ENCODE measurements at regions not wholly inside any gene's neighbourhood (a gene's known extent, or its start where the extent isn't known, plus 50 kb on each side); places are given as distances from the start of the nearest gene placed in this dataset.
A peak's percentile ranks its signal among the peaks of the same experiment; 100 is the strongest.

DNA sequence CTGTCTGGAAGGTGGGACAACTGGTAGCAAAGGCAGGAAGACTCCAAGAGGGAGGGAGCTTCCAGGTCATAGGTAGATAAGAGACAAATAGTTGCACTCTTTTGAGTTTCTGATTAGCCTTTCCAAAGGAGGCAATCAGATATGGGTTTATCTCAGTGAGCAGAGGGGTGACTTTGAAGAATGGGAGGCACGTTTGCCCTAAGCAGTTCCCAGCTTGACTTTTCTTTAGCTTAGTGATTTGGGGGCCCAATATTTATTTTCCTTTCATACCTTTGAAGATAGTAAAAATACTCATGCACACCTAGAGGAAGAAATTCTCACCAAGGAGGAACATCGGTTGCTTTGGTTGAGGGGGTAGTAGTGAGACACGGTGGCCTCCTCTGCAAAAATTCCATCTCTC is 212.1 kb upstream of the SVIL start:
- 86 to 97% methylated on average over 3 of the region's 3 CpGs for WGBS, 2 experiments
- Histone ChIP-seq H3K27ac (ENCODE audit: insufficient read depth, low read depth, low read length, poor library complexity, severe bottlenecking) (no peak overlapping the region), H3K36me3 (ENCODE audit: control insufficient read depth, insufficient read depth, low read length) (no peaks in the 10 kb centered on the region), H3K4me1 (ENCODE audit: control insufficient read depth, insufficient read depth, low read length) (peaks cover 4% of the 10 kb centered on the region), H3K9me3 (ENCODE audit: control insufficient read depth, low read length) (no peaks in the 10 kb centered on the region), H3K4me3 (ENCODE audit: insufficient read depth, low read depth, low read length) (no peak overlapping the region), H3K27me3 (ENCODE audit: control insufficient read depth, insufficient read depth, low read length, poor library complexity, severe bottlenecking) (no peaks in the 10 kb centered on the region)

DNA sequence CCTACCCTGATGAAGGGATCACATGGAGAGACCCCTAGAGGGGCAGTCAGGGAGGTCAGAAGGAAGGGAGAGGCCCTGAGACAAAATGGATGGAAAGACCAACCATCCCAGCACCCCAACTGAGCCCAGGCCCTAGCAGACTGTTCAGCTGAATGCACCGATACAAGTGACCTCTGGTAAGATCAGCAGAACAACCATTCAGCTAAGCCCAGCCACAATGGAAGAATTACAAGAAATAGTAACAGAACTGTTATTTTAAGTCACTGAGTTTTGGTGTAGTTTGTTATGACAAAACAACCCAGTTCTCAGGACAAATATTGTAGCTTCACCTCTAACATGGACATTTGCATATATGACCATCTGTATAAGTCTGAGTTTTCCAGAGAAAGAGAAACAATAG is 210.4 kb upstream of the SVIL start:
- 97 to 100% methylated on average over 1 of the region's 1 CpG for WGBS, 2 experiments

DNA sequence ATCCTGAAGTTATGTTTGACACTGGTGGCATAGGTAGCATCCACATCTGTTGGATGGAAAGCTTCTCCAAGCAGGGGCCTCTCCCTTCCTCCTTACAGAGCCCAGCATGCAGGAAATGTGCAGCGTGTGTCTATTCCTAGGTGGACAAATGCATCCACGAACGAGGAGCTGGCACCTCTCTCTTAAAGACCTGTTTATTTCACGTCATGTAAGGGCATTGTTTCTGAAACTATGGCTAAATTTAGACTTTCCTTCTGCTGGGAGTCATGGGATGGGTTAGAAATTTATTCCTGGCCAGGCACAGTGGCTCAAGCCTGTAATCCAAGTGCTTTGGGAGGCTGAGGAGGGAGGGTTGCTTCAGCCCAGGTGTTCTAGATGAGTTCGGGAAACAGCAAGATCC is 208.4 kb upstream of the SVIL start:
- Histone ChIP-seq H3K4me1 (ENCODE audit: control insufficient read depth, insufficient read depth, low read length) (peaks cover 4% of the 10 kb centered on the region), H3K27ac (ENCODE audit: insufficient read depth, low read depth, low read length, poor library complexity, severe bottlenecking) (no peak overlapping the region), H3K9me3 (ENCODE audit: control insufficient read depth, low read length) (no peaks in the 10 kb centered on the region), H3K27me3 (ENCODE audit: control insufficient read depth, insufficient read depth, low read length, poor library complexity, severe bottlenecking) (no peaks in the 10 kb centered on the region), H3K4me3 (ENCODE audit: insufficient read depth, low read depth, low read length) (no peak overlapping the region), H3K36me3 (ENCODE audit: control insufficient read depth, insufficient read depth, low read length) (no peaks in the 10 kb centered on the region)
- 92 to 95% methylated on average over 5 of the region's 5 CpGs for WGBS, 2 experiments

More for the DNA sequence above, 210.4 kb upstream of the SVIL start:
- Histone ChIP-seq H3K27ac (ENCODE audit: insufficient read depth, low read depth, low read length, poor library complexity, severe bottlenecking) (no peak overlapping the region), H3K9me3 (ENCODE audit: control insufficient read depth, low read length) (no peaks in the 10 kb centered on the region), H3K36me3 (ENCODE audit: control insufficient read depth, insufficient read depth, low read length) (no peaks in the 10 kb centered on the region), H3K27me3 (ENCODE audit: control insufficient read depth, insufficient read depth, low read length, poor library complexity, severe bottlenecking) (no peaks in the 10 kb centered on the region), H3K4me1 (ENCODE audit: control insufficient read depth, insufficient read depth, low read length) (peaks cover 4% of the 10 kb centered on the region), H3K4me3 (ENCODE audit: insufficient read depth, low read depth, low read length) (no peak overlapping the region)

DNA sequence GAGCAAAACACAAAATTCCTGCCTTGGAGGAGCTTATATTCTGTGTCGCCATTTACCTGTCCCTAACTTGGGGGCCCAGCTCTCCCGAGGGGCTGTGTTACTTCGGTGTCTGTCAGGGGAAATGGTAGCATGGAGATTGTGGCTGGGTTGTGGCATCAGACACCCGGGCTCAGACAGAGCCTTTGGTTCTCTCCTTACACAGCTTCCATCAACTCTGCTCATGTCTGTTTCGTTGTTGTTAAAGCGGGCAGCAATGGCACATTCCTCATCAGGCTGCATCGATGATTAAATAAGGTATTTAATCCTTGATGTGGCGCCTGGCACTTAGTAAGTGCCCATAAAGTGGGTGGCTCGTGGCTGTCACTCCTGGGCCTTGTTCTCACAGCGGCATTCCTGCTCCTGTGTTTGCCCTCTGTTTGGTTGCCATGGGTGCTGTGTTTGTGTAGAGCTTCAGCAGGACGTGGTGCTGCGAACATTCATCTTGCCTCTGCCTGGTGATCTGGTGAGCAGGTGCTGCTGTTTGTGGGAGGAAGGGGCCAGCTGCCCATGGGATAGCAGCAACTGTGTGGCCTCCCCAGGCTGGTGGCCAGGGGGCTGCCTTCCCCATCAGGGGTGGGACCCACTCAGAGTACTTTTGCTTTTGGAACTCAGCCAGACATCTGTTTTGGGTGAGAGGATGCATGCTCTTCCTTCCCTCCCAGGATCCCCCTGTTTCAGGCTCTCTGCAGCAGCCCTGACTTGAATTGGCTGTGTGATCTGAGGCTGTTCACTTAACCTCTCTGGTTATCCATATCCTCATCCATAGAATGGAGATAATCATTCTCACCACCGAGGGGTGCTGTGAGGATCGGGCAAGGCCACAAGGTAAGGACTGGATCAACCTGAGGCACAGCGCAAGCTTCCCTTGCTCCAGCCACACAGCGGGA is 207.2 kb upstream of the SVIL start:
- Histone ChIP-seq H3K27ac (ENCODE audit: insufficient read depth, low read depth, low read length, poor library complexity, severe bottlenecking) (peak overlapping the region; percentile 39), H3K4me3 (ENCODE audit: insufficient read depth, low read depth, low read length) (no peak overlapping the region), H3K4me1 (ENCODE audit: control insufficient read depth, insufficient read depth, low read length) (peaks cover 4% of the 10 kb centered on the region), H3K27me3 (ENCODE audit: control insufficient read depth, insufficient read depth, low read length, poor library complexity, severe bottlenecking) (no peaks in the 10 kb centered on the region), H3K9me3 (ENCODE audit: control insufficient read depth, low read length) (no peaks in the 10 kb centered on the region), H3K36me3 (ENCODE audit: control insufficient read depth, insufficient read depth, low read length) (no peaks in the 10 kb centered on the region)
- WGBS, 2 experiments: 86 to 88% methylated on average over 16 of the region's 16 CpGs

DNA sequence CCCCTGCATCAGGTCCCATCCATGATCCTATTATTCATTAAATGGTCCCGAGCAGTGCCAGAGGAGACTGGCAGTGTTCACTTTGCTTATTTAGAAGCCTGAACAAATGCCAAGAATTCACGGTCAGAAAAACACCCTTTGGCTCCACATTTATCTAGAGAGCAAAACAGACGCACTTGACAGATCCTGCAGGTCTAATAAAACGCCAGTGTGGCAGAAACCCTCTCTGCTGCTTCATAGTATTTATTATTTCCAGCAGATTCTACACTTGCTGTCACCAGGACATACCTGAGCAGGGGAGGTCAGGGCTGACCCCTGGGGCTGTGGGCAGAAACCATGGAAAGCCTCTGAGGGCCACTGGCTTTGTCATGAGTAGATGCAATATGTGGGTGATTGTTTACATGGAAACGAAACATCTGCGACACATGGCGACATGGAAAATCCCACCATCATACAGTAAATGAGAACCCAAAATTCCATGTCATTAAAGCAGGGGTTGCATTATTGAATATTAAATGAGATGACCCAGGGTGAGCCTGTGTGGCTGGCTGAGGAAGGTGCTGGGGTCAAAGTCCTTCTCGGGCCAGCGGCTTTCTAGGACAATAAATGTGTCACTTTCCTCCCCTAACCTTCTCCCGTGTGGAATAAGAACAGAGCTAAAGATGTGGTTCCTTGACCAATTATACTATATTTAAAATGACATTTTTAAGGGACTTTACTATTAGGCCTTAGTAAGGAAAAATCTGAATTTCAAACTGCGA is 205.9 kb upstream of the SVIL start:
- no peaks in the 10 kb centered on the region for H3K36me3 ChIP-seq (ENCODE audit: control insufficient read depth, insufficient read depth, low read length)
- WGBS, 2 experiments: 89 to 91% methylated on average over 8 to 10 of the region's 11 CpGs
- H3K9me3 ChIP-seq (ENCODE audit: control insufficient read depth, low read length): no peaks in the 10 kb centered on the region
- no peak overlapping the region for H3K4me3 ChIP-seq (ENCODE audit: insufficient read depth, low read depth, low read length)
- peaks cover 4% of the 10 kb centered on the region for H3K4me1 ChIP-seq (ENCODE audit: control insufficient read depth, insufficient read depth, low read length)
- no peaks in the 10 kb centered on the region for H3K27me3 ChIP-seq (ENCODE audit: control insufficient read depth, insufficient read depth, low read length, poor library complexity, severe bottlenecking)
- H3K27ac ChIP-seq (ENCODE audit: insufficient read depth, low read depth, low read length, poor library complexity, severe bottlenecking): no peak overlapping the region

DNA sequence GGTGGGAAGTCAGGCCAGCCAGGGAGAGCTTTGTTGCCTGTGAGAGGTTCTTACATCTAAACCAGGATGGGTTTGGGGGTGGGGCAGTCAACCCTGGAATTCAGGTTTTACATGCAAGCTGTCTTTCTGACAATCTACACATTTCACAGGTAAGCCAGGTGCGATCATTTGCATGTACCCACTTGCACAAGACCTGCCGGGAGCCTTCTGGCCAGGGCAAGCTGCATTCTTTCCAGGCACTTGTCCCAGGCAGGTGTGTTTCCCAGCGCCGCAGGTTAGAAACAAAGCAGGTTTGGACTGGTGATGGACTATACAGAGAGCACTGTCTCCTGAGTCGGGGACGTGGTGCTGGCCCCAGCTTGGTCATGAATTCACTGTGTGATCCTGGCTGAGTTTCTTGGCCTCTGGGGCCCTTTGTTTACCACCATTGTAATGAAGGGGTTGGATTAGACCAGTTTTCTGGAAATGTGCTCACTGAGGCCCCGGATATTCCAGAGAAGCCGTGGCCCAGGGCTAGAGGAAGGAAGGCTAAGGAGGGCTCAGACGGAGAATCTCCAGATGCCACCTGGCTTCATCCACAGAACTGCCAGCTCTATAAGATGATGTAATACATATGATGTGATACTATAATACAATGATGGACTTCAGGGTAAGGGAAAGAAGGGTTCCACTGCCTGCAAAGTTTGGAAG is 205.2 kb upstream of the SVIL start:
- WGBS, 2 experiments: 88 to 91% methylated on average over 9 of the region's 9 CpGs

DNA sequence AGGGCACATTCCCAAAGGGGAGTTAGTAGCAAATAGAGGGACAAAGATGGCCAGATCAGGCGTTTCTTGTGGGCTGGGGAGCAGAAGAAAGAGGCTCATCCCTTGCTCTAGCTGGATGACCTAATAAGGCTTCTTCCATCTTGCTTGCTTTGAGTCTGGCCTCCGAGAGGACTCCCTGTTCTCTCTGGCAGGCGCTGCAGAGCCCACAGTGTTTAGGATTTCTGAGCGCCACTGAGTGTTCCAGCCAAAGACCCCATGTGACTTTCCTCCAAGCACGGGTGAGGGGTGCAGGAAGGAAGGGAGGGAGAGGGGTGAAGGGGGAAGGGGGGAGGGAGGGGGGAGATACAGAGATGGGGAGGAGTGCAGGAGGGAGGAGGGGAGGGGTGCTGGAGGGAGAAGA is 203.8 kb upstream of the SVIL start:
- H3K27ac ChIP-seq (ENCODE audit: insufficient read depth, low read depth, low read length, poor library complexity, severe bottlenecking): no peak overlapping the region
- peaks cover 4% of the 10 kb centered on the region for H3K4me1 ChIP-seq (ENCODE audit: control insufficient read depth, insufficient read depth, low read length)
- no peaks in the 10 kb centered on the region for H3K27me3 ChIP-seq (ENCODE audit: control insufficient read depth, insufficient read depth, low read length, poor library complexity, severe bottlenecking)
- H3K4me3 ChIP-seq (ENCODE audit: insufficient read depth, low read depth, low read length): no peak overlapping the region
- no peaks in the 10 kb centered on the region for H3K9me3 ChIP-seq (ENCODE audit: control insufficient read depth, low read length)
- 77 to 88% methylated on average over 5 of the region's 5 CpGs for WGBS, 2 experiments
- H3K36me3 ChIP-seq (ENCODE audit: control insufficient read depth, insufficient read depth, low read length): no peaks in the 10 kb centered on the region

More for the DNA sequence above, 205.2 kb upstream of the SVIL start:
- Histone ChIP-seq H3K36me3 (ENCODE audit: control insufficient read depth, insufficient read depth, low read length) (no peaks in the 10 kb centered on the region), H3K9me3 (ENCODE audit: control insufficient read depth, low read length) (no peaks in the 10 kb centered on the region), H3K27me3 (ENCODE audit: control insufficient read depth, insufficient read depth, low read length, poor library complexity, severe bottlenecking) (no peaks in the 10 kb centered on the region), H3K4me3 (ENCODE audit: insufficient read depth, low read depth, low read length) (no peak overlapping the region), H3K27ac (ENCODE audit: insufficient read depth, low read depth, low read length, poor library complexity, severe bottlenecking) (no peak overlapping the region), H3K4me1 (ENCODE audit: control insufficient read depth, insufficient read depth, low read length) (peaks cover 4% of the 10 kb centered on the region)

DNA sequence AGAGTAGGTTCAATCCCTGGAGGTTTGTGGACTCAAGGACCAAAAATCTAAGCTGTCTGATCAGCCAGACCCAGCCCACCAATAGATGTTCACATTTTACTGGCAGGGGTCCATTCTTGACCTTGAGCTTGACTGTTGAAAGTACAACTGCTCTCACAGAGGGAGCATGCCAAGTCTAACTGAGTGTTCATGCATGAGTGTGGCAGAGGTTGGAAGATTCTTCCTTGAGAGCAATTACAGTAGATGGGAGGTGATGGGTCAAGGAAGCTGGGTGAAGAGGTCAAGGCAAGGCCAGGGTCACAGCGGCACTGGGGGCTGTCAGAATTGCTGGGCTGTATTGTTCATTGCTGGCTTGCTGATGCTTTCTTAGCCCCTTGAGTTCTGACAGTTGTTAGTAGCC is 202.8 kb upstream of the SVIL start:
- Histone ChIP-seq H3K27ac (ENCODE audit: insufficient read depth, low read depth, low read length, poor library complexity, severe bottlenecking) (no peak overlapping the region), H3K4me1 (ENCODE audit: control insufficient read depth, insufficient read depth, low read length) (peaks cover 4% of the 10 kb centered on the region), H3K27me3 (ENCODE audit: control insufficient read depth, insufficient read depth, low read length, poor library complexity, severe bottlenecking) (no peaks in the 10 kb centered on the region), H3K36me3 (ENCODE audit: control insufficient read depth, insufficient read depth, low read length) (no peaks in the 10 kb centered on the region), H3K4me3 (ENCODE audit: insufficient read depth, low read depth, low read length) (no peak overlapping the region), H3K9me3 (ENCODE audit: control insufficient read depth, low read length) (no peaks in the 10 kb centered on the region)
- WGBS, 2 experiments: 93 to 95% methylated on average over 1 of the region's 1 CpG

DNA sequence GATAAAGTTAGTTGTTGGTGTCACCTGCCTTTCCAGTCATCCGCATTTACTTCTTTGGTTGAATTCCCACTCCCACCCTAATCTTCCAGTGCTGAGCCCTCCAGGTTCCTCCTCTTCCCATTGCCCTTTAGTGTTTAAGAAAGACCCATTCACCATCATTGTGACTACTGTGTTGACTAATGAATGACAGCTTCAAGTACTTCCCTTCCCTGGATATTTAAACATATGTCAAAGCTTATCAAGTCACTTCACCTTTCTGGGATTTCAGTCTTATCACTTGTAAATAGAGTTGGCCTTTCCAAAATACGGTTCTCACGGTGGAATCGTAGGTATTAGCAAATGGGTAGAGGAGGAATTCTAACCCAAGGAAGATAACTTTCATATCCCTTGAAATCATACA is 201.6 kb upstream of the SVIL start:
- 97 to 98% methylated on average over 4 of the region's 4 CpGs for WGBS, 2 experiments
- Histone ChIP-seq H3K9me3 (ENCODE audit: control insufficient read depth, low read length) (no peaks in the 10 kb centered on the region), H3K27me3 (ENCODE audit: control insufficient read depth, insufficient read depth, low read length, poor library complexity, severe bottlenecking) (no peaks in the 10 kb centered on the region), H3K4me1 (ENCODE audit: control insufficient read depth, insufficient read depth, low read length) (no peaks in the 10 kb centered on the region), H3K36me3 (ENCODE audit: control insufficient read depth, insufficient read depth, low read length) (no peaks in the 10 kb centered on the region), H3K27ac (ENCODE audit: insufficient read depth, low read depth, low read length, poor library complexity, severe bottlenecking) (no peak overlapping the region), H3K4me3 (ENCODE audit: insufficient read depth, low read depth, low read length) (no peak overlapping the region)

DNA sequence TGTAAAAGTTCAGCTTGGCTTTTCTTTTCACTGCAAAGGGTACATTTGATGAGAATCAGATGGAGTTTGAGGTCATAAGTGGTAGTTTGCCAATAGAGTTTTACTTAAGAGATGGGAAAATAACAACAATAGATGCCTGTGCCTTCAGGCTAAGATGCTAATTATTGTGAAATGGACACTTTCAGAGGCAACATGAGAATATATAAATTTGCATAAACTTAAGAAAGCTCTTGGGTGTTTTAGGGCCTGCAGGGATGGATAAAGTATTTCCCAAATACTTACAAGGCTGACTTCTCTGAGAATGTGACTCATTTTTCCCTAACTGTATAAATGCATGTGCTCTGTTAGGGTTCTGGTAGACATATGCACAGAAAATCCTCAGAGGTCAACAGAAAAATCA is 200.3 kb upstream of the SVIL start:
- H3K36me3 ChIP-seq (ENCODE audit: control insufficient read depth, insufficient read depth, low read length): no peaks in the 10 kb centered on the region
- H3K4me1 ChIP-seq (ENCODE audit: control insufficient read depth, insufficient read depth, low read length): no peaks in the 10 kb centered on the region
- H3K4me3 ChIP-seq (ENCODE audit: insufficient read depth, low read depth, low read length): no peak overlapping the region
- no peaks in the 10 kb centered on the region for H3K27me3 ChIP-seq (ENCODE audit: control insufficient read depth, insufficient read depth, low read length, poor library complexity, severe bottlenecking)
- H3K27ac ChIP-seq (ENCODE audit: insufficient read depth, low read depth, low read length, poor library complexity, severe bottlenecking): no peak overlapping the region
- no peaks in the 10 kb centered on the region for H3K9me3 ChIP-seq (ENCODE audit: control insufficient read depth, low read length)

All from ectodermal cell (in vitro differentiated cells).